K562 (cell line): ENCODE measurements at regions not wholly inside any gene's neighbourhood (a gene's known extent, or its start where the extent isn't known, plus 50 kb on each side); places are given as distances from the start of the nearest gene placed in this dataset.

ENCODE experiments used
- ATAC-seq: fragments of 200-7000 bp; cut with Tn5 transposase; 3 replicates; pipeline ENCODE4 v1.9.1; 2020; ENCODE audit warnings: moderate library complexity
- BruUV-seq: library from RNA; stranded (reverse); fragments of 400-500 nt; replicated peaks from 2 replicates; lab custom pipeline; 2021; lab: Mats Ljungman, UMichigan
- CTCF ChIA-PET: fragments of 300-600 bp; formaldehyde crosslinking; extraction: SDS; loops from one replicate; lab custom pipeline; 2021; ENCODE audit warnings: low intra/inter-chr PET ratio; lab: Yijun Ruan, JAX
- POLR2A ChIA-PET: fragments of 300-600, 350-650 bp; sonication (Branson Sonifier 250); formaldehyde crosslinking; extraction: SDS; loops from one replicate; lab custom pipeline; 2021; ENCODE audit warnings: antibody characterized with exemption, inconsistent platforms; lab: Yijun Ruan, JAX
- DNase-seq, 4 experiments: peaks; one replicate each; pipeline versions ENCODE4 v3.0.0 to v3.0.0-alpha.2; 2011 to 2018; ENCODE audit warnings: low spot score in 3 of 4, mixed read lengths in 3 of 4; ENCODE audit errors: extremely low read depth in 1 of 4
- FAIRE-seq: peaks from 2 replicates; lab custom pipeline; 2011; peaks lifted over from hg19 to GRCh38; lab: Jason Lieb, UNC
- H2AFZ ChIP-seq: 2 replicates; pipeline ENCODE4 v1.6.0; 2011; ENCODE audit warnings: low read depth, low read length, control low read depth, inconsistent platforms
- H3K27ac ChIP-seq: fragments of 200-600 bp; 3 replicates; pipeline ENCODE4 v1.8.0; 2011; ENCODE audit warnings: low read depth, mild to moderate bottlenecking, control low read depth, inconsistent platforms, low read length, moderate library complexity, mixed read lengths; ENCODE audit errors: extremely low read depth
- H3K27me3 ChIP-seq, 2 experiments: fragments of 300-600 bp in 1 of 2; 2 replicates in 1 of 2; 3 replicates in 1 of 2; pipeline versions ENCODE4 v1.6.0 to v1.8.0; 2011; ENCODE audit warnings: inconsistent platforms in 2 of 2, low read length in 2 of 2, mild to moderate bottlenecking in 1 of 2, mixed read lengths in 1 of 2, moderate library complexity in 1 of 2; ENCODE audit not compliant: control insufficient read depth in 2 of 2, insufficient read depth in 2 of 2
- H3K36me3 ChIP-seq: fragments of 300-600 bp; 3 replicates; pipeline ENCODE4 v1.8.0; 2011; ENCODE audit warnings: mild to moderate bottlenecking, low read length, inconsistent platforms; ENCODE audit not compliant: control insufficient read depth, insufficient read depth
- H3K4me1 ChIP-seq, 2 experiments: fragments of 200-600 bp in 1 of 2; replicated peaks in 1 of 2; 2 replicates in 1 of 2; 3 replicates in 1 of 2; pipeline versions ENCODE4 v1.5.1 to v1.8.0; 2011; ENCODE audit warnings: inconsistent platforms in 2 of 2, low read length in 2 of 2, mild to moderate bottlenecking in 1 of 2, mixed read lengths in 1 of 2, moderate library complexity in 1 of 2; ENCODE audit not compliant: control insufficient read depth in 2 of 2, insufficient read depth in 2 of 2
- H3K4me2 ChIP-seq: 2 replicates; pipeline ENCODE4 v1.6.1; 2011; ENCODE audit warnings: low read length, control low read depth, inconsistent platforms, mixed read lengths; ENCODE audit not compliant: insufficient read depth
- H3K4me3 ChIP-seq: fragments of 200-600 bp; sonication (generic), shearing (Covaris generic); 2 replicates; pipeline ENCODE4 v1.5.1; 2016; ENCODE audit warnings: control low read depth, inconsistent platforms
- H3K79me2 ChIP-seq: fragments of 200-600 bp; 3 replicates; pipeline ENCODE4 v1.8.0; 2011; ENCODE audit warnings: low read length, inconsistent platforms; ENCODE audit not compliant: control insufficient read depth, insufficient read depth
- H3K9ac ChIP-seq, 2 experiments: 2 replicates each; pipeline versions ENCODE4 v1.6.0 to v1.6.1; 2011; ENCODE audit warnings: low read depth in 2 of 2, low read length in 2 of 2, control low read depth in 1 of 2, inconsistent platforms in 1 of 2, mild to moderate bottlenecking in 1 of 2, mixed read lengths in 1 of 2; ENCODE audit not compliant: insufficient read depth in 1 of 2
- H3K9me1 ChIP-seq: one replicate; pipeline ENCODE4 v1.6.0; 2011; ENCODE audit warnings: inconsistent platforms, mild to moderate bottlenecking, low read length, moderate library complexity; ENCODE audit not compliant: control insufficient read depth, insufficient read depth
- H3K9me3 ChIP-seq: replicated peaks from 2 replicates; pipeline ENCODE4 v1.5.1; 2011; ENCODE audit warnings: low read depth, low read length, inconsistent platforms; ENCODE audit not compliant: control insufficient read depth, insufficient read depth
- H4K20me1 ChIP-seq: replicated peaks from 2 replicates; pipeline ENCODE4 v1.6.1; 2011; ENCODE audit warnings: low read length, inconsistent platforms, mixed read lengths; ENCODE audit not compliant: control insufficient read depth, insufficient read depth
- CBX8 ChIP-seq: fragments of 200-600 bp; sonication (generic); IDR thresholded peaks from 2 replicates; pipeline ENCODE4 v1.6.1; 2012; ENCODE audit warnings: borderline replicate concordance, mixed run types, low read depth, mild to moderate bottlenecking, moderate library complexity, mixed read lengths, low read length, control low read depth, inconsistent platforms; ENCODE audit not compliant: poor library complexity, severe bottlenecking; ENCODE audit errors: extremely low read depth
- KDM4B ChIP-seq, 2 experiments: fragments of 450-650 bp in 1 of 2; sonication (generic) in 1 of 2; IDR thresholded peaks; 2 replicates each; pipeline ENCODE4 v1.6.1; 2016 to 2017; ENCODE audit warnings: borderline replicate concordance in 2 of 2, antibody characterized with exemption in 1 of 2, low read depth in 1 of 2, mild to moderate bottlenecking in 1 of 2
- ZC3H4 ChIP-seq: sonication (generic); formaldehyde crosslinking; IDR thresholded peaks from 2 replicates; pipeline ENCODE4 v1.9.0; 2021; ENCODE audit warnings: missing genetic modification reagents, borderline replicate concordance
- ZNF174 ChIP-seq: fragments of 250-450 bp; sonication (Bioruptor Pico); IDR thresholded peaks from 2 replicates; pipeline ENCODE4 v1.4.0; 2020; ENCODE audit warnings: mild to moderate bottlenecking
- ZNF584 ChIP-seq: fragments of 200-800 bp; sonication (Bioruptor generic); IDR thresholded peaks from 2 replicates; pipeline ENCODE4 v1.6.1; 2016; ENCODE audit warnings: low read depth, mild to moderate bottlenecking, missing genetic modification characterization, missing compliant biosample characterization
- WGBS: fragments of 100-300 bp; shearing (Covaris generic); methylation state at CpG from one replicate; pipeline ENCODE4 v1.1.6; 2016; ENCODE audit warnings: low coverage, mixed read lengths; ENCODE audit not compliant: insufficient coverage; ENCODE audit errors: missing lambda C conversion rate; 5-methylcytosine and 5-hydroxymethylcytosine counted together
- in situ Hi-C: fragments of 300-500 bp; cut with MboI; formaldehyde crosslinking; loops from 4 replicates; pipeline ENCODE4 v1.15.0; 2018; ENCODE audit warnings: inconsistent platforms, mixed read lengths
- intact Hi-C: fragments of 100-400 bp; cut with micrococcal nuclease; formaldehyde crosslinking; loops from 2 replicates; pipeline ENCODE4 v1.14.2; 2022
- TF ChIP-seq, protein P1 (sequence below): fragments of 250-450 bp; sonication (Bioruptor Pico); IDR thresholded peaks from 2 replicates; pipeline ENCODE4 v1.8.0; 2022; ENCODE audit warnings: inconsistent platforms
- TF ChIP-seq, protein P2 (sequence below), 2 experiments: fragments of 450-650 bp; IDR thresholded peaks; 2 replicates each; pipeline ENCODE4 v1.6.1; 2016

DNA sequence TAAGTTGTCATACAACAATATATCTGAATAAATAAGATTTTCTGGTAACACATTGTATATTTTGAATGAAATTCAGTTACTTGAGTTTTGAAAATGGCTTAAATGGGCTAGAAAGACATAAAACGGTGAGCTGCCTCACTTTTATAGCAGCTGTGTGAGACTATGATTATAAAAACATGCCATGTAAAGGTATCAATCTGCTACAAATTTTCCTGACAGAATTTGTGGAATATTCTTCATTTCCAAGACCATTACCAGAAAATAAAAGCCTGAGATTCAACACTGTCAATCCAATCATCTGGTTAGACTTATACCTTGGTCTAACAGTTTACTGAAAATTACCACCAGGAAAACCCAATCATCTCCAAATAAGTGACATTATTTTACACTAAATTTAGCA lies 181.1 kb downstream of the SPCS3 start (continued):
- TF ChIP-seq ZC3H4 (CRISPR knock-in tag) = no peak

DNA sequence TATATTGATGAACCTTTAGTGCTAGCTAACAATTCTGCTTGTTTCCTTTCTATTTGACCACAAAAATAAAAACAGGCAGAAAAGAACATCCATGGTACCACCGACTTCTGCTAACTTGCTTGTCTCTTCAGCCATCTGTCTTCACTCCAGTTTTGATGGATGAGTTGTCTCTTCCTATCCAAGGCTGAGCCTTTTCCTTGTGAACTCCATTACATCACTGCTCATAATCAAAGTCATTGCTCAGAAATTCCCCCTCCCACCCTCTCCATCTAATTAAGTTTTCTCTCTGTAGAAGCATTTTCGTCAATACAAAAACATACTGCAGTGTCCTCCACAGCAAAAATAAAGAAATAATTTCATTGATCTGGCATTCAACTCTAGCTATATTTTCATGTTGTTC lies 184.4 kb downstream of the SPCS3 start:
- Histone ChIP-seq H3K9ac (no peak overlapping the region), H3K9me3 (no peaks in the 10 kb centered on the region), H4K20me1 (no peaks in the 10 kb centered on the region), H3K27ac (no peak overlapping the region), H3K4me2 (no peak overlapping the region), H3K4me3 (no peak overlapping the region), H3K9me1 (no peaks in the 10 kb centered on the region), H3K36me3 (no peaks in the 10 kb centered on the region), H2AFZ (no peak overlapping the region), H3K79me2 (no peaks in the 10 kb centered on the region), H3K4me1 (no peaks in the 10 kb centered on the region), H3K27me3 (no peaks in the 10 kb centered on the region)
- TF ChIP-seq, protein P1, sequence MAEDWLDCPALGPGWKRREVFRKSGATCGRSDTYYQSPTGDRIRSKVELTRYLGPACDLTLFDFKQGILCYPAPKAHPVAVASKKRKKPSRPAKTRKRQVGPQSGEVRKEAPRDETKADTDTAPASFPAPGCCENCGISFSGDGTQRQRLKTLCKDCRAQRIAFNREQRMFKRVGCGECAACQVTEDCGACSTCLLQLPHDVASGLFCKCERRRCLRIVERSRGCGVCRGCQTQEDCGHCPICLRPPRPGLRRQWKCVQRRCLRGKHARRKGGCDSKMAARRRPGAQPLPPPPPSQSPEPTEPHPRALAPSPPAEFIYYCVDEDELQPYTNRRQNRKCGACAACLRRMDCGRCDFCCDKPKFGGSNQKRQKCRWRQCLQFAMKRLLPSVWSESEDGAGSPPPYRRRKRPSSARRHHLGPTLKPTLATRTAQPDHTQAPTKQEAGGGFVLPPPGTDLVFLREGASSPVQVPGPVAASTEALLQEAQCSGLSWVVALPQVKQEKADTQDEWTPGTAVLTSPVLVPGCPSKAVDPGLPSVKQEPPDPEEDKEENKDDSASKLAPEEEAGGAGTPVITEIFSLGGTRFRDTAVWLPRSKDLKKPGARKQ (CRISPR knock-in tag) = no peak
- TF ChIP-seq KDM4B (IDR thresholded peaks at IDR 0.05; ENCODE audit: borderline replicate concordance in 2 of 2, low read depth in 1 of 2) (no peak), ZNF584 (CRISPR knock-in tag) (no peak), ZNF174 (CRISPR knock-in tag) (no peak), CBX8 (no peak)
- TF ChIP-seq, protein P2, sequence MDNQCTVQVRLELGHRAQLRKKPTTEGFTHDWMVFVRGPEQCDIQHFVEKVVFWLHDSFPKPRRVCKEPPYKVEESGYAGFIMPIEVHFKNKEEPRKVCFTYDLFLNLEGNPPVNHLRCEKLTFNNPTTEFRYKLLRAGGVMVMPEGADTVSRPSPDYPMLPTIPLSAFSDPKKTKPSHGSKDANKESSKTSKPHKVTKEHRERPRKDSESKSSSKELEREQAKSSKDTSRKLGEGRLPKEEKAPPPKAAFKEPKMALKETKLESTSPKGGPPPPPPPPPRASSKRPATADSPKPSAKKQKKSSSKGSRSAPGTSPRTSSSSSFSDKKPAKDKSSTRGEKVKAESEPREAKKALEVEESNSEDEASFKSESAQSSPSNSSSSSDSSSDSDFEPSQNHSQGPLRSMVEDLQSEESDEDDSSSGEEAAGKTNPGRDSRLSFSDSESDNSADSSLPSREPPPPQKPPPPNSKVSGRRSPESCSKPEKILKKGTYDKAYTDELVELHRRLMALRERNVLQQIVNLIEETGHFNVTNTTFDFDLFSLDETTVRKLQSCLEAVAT (IDR thresholded peaks at IDR 0.05) = no peak
- ATAC-seq (no peak), DNase-seq (no peak), FAIRE-seq (no peak)
- no TSS peak for BruUV-seq
- ChIA-PET CTCF (no interaction called here), POLR2A (no interaction called here)
- WGBS = 3% methylated on average over 2 of the region's 2 CpGs
- intact Hi-C loops (no loop called here), in situ Hi-C loops (no loop called here)
